WERI-Rb-1 (cell line): ENCODE measurements at regions not wholly inside any gene's neighbourhood (a gene's known extent, or its start where the extent isn't known, plus 50 kb on each side); places are given as distances from the start of the nearest gene placed in this dataset.

Experiments used
- DNase-seq: peaks from one replicate; pipeline ENCODE4 v3.0.0-alpha.2; 2020
- H3K27ac ChIP-seq: fragments of 250-450 bp; sonication (Bioruptor Pico); 2 replicates; pipeline ENCODE4 v1.5.1; 2020; ENCODE audit warnings: mild to moderate bottlenecking, moderate library complexity
- H3K27me3 ChIP-seq: fragments of 250-450 bp; sonication (Bioruptor Pico); 2 replicates; pipeline ENCODE4 v1.5.1; 2021; ENCODE audit warnings: mild to moderate bottlenecking, low read depth, moderate library complexity; ENCODE audit not compliant: insufficient read depth, severe bottlenecking
- H3K36me3 ChIP-seq: fragments of 250-450 bp; sonication (Bioruptor Pico); 2 replicates; pipeline ENCODE4 v1.5.1; 2020; ENCODE audit warnings: mild to moderate bottlenecking, moderate library complexity
- H3K4me3 ChIP-seq: 2 replicates; pipeline ENCODE4 v1.5.1; 2011; ENCODE audit warnings: low read depth, mild to moderate bottlenecking, control low read depth, low read length
- H3K9me3 ChIP-seq: fragments of 250-450 bp; sonication (Bioruptor Pico); 2 replicates; pipeline ENCODE4 v1.5.1; 2021; ENCODE audit warnings: mild to moderate bottlenecking, moderate library complexity; ENCODE audit not compliant: severe bottlenecking
- TF ChIP-seq, protein P1 (sequence below): IDR thresholded peaks from 2 replicates; pipeline ENCODE4 v1.5.1; 2011; ENCODE audit warnings: low read depth, mild to moderate bottlenecking, control low read depth, inconsistent platforms, low read length

DNA sequence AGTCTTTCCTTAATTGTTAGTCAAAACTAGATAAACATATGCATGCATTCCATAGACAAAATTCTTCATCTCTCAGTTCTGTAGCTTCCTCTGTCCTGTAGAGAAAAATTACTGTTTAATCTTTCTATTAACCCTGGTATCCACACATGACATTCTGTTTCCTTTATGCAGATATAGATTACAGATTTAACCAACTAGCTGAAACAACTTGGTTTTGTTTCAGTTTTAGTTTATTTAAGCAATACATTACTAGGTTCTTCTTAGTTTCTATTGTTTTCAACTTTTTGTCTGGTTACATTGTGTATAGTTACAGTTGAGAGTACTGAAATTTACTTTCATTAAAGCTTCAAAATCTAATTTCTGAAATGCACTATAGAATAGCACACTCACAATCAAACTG is 933.9 kb upstream of the EPHA5 start:
- Histone ChIP-seq H3K36me3 (no peaks in the 10 kb centered on the region), H3K27ac (no peak overlapping the region), H3K9me3 (no peaks in the 10 kb centered on the region), H3K4me3 (no peak overlapping the region), H3K27me3 (no peaks in the 10 kb centered on the region)
- DNase-seq, result no peak
- TF ChIP-seq, protein P1, sequence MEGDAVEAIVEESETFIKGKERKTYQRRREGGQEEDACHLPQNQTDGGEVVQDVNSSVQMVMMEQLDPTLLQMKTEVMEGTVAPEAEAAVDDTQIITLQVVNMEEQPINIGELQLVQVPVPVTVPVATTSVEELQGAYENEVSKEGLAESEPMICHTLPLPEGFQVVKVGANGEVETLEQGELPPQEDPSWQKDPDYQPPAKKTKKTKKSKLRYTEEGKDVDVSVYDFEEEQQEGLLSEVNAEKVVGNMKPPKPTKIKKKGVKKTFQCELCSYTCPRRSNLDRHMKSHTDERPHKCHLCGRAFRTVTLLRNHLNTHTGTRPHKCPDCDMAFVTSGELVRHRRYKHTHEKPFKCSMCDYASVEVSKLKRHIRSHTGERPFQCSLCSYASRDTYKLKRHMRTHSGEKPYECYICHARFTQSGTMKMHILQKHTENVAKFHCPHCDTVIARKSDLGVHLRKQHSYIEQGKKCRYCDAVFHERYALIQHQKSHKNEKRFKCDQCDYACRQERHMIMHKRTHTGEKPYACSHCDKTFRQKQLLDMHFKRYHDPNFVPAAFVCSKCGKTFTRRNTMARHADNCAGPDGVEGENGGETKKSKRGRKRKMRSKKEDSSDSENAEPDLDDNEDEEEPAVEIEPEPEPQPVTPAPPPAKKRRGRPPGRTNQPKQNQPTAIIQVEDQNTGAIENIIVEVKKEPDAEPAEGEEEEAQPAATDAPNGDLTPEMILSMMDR, result no peak

DNA sequence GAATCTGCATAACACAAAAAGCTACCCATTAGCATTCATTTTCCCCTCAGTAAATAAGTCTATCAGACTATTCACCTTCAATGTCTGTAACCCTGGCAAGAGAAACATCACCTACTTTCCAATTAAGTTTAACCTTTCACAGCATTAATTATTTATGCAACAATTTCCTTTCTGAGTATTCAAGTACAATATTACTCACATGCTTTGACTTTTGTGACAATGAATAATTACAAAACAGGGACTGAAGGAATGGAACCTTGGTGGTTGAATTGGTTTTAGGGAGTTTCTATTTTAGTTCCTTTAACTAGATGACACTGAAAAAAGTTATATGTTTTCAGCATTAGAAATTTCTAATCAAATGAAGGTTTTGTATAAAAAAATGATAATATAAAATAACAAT is 932.3 kb upstream of the EPHA5 start:
- no peak for DNase-seq
- Histone ChIP-seq H3K27me3 (no peaks in the 10 kb centered on the region), H3K36me3 (no peaks in the 10 kb centered on the region), H3K4me3 (no peak overlapping the region), H3K27ac (no peak overlapping the region), H3K9me3 (no peaks in the 10 kb centered on the region)
- TF ChIP-seq, protein P1, result no peak

DNA sequence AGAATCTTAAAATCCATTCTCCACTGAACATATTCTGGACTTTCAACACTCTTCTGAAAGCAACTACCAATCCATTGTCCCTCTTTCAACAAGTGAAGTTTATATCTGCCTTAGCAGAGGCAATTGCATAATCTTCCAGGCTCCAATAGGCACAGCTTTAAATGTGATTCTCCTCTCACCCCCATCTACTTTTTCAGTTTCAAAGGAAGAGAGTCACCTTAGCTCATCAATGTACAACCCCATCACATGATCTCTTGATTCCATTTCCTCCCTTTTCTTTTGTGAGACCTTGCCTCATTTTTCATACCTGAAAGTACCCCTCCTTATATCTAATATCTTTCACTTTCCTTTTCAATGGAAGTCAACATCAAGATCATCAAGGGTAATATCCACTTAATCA is 921.7 kb upstream of the EPHA5 start:
- TF ChIP-seq, protein P1, result no peak
- no peak overlapping the region for H3K4me3 ChIP-seq
- no peak for DNase-seq

DNA sequence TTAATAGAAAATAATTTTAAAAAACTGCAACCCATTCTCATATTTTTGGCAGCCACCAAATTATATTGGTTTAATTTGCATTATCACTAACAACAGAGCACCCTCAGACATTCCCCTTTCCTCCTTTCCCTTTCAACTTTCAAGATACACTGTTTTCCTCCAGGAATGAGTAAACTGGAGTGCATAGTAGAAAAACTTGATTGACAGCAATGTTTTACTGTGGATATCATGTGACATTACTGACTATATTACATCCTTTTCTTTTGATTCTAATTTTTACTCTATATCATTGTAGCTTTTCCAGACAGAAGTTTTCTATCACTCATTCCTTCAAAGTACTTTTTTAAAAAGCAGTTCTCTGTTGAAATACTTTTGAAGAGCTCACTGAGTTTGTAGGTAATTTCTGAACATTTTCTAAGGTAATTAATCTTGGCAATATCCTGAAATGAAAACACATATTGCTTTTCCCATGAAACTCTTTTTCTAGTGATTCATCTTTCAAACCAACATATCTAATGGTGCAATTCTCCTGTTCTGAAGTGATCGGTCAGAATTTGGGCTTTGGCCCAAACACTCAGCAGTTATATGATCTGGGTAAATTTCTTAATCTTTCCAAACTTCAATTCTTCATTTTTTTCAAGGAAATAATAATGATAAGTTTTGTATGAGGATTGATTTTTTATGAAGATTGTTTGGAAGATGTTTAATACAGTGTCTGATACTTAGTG is 920.4 kb upstream of the EPHA5 start:
- no peak for DNase-seq
- H3K36me3 ChIP-seq, result no peaks in the 10 kb centered on the region
- H3K9me3 ChIP-seq, result no peaks in the 10 kb centered on the region
- no peaks in the 10 kb centered on the region for H3K27me3 ChIP-seq
- H3K27ac ChIP-seq, result no peak overlapping the region
- H3K4me3 ChIP-seq, result no peak overlapping the region
- TF ChIP-seq, protein P1, result no peak

More for the DNA sequence above, 921.7 kb upstream of the EPHA5 start:
- Histone ChIP-seq H3K36me3 (no peaks in the 10 kb centered on the region), H3K9me3 (no peaks in the 10 kb centered on the region), H3K27ac (no peak overlapping the region), H3K27me3 (no peaks in the 10 kb centered on the region)

DNA sequence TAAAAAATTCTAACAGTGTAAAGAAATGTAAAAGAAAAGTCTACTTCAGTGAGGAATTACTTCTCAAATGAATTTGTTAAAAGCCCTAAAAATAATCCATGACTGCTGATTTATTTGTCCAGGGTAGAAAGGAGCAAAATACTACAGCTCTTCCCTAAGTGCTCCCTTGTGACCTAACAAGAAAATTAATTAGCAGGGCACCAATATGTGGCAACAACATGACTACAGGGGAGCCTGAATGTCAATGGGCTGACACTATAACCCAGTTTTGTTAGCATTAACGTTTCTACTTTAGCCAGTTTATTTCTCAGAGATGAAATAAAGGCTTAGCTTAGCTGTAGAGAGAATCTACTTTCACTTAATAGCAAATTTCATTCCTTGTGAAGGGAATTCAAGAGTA is 918.9 kb upstream of the EPHA5 start:
- DNase-seq, result no peak
- TF ChIP-seq, protein P1, result no peak
- Histone ChIP-seq H3K4me3 (no peak overlapping the region), H3K9me3 (no peaks in the 10 kb centered on the region), H3K36me3 (no peaks in the 10 kb centered on the region), H3K27ac (no peak overlapping the region), H3K27me3 (no peaks in the 10 kb centered on the region)

DNA sequence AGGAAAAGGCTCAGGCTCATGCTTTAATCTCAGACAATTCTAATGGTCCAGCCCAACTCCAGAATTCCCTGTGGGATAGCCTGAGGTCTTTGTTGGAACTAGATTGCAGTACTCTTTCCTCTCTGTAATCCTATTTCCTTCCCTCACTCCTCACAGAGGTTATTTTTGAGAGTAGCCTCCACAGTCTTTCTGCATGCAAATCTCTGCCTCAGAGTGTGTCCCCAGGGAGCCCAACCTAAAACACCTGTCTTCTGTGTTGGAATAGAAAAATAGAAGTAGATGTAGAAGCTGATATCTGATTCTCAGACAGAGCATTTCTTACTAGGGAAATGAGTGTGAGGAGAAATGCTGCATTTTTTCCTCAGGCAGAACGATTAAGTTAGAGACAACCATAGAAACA is 915.5 kb upstream of the EPHA5 start:
- H3K9me3 ChIP-seq, result no peaks in the 10 kb centered on the region
- no peak overlapping the region for H3K27ac ChIP-seq
- H3K4me3 ChIP-seq, result no peak overlapping the region
- DNase-seq, result no peak
- TF ChIP-seq, protein P1, result no peak
- H3K36me3 ChIP-seq, result no peaks in the 10 kb centered on the region
- H3K27me3 ChIP-seq, result no peaks in the 10 kb centered on the region
